GM21367 (cell line): ENCODE measurements at regions not wholly inside any gene's neighbourhood (a gene's known extent, or its start where the extent isn't known, plus 50 kb on each side); places are given as distances from the start of the nearest gene placed in this dataset.

Experiments
- ATAC-seq: cut with Tn5 transposase; IDR thresholded peaks from one replicate; pipeline ENCODE4 v1.9.1; 2021; ENCODE audit not compliant: unreplicated experiment

GRCh38 chr4:151992332-151993154 is 231.7 kb upstream of the GATB start:
- ATAC-seq = no peak

GRCh38 chr4:151991884-151992167 is 231.0 kb upstream of the GATB start:
- ATAC-seq = no peak

DNA sequence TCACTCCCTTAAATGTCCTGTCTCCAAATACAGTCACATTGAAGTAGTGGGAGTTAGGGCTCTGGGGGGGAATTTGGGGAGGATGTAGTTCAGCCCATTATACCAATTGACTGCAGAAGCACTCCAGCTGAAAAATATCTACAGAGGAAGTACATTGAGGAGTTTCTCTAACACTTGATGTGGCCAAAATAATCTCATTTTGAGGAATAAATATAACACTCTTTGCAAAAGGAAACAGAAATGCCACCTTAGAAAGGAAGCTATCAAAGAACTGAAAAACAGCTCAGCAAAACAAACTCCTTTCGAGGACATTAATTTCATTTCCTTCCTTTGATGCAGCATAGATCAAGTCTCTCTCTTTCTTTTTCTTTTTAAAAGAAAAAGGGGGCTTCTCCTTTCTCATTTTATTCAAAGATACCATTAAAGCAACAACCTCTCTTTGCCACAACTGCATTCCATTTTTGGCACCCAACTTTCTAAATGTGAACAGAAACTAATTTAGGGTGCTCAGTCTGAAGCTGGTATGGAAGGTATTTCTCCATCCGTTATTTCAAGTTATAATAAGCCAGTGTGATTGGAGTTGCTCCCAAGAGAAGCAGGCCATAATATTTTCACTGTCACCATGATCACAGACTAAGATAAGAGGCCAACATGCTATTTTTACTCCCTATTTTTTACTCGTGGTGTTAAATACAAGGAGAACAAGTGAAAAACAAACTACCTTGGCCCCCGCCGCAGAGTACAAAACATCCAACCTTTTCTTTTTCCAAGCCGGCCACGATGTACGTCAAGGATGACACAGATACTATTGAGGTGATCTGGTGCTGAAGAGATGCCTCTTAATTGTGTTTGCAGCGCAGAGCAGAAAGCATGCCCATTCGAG is 230.4 kb upstream of the GATB start:
- ATAC-seq = no peak

- no peak for ATAC-seq
Measured at GRCh38 chr4:151990201-151990600, 229.4 kb upstream of the GATB start.

DNA sequence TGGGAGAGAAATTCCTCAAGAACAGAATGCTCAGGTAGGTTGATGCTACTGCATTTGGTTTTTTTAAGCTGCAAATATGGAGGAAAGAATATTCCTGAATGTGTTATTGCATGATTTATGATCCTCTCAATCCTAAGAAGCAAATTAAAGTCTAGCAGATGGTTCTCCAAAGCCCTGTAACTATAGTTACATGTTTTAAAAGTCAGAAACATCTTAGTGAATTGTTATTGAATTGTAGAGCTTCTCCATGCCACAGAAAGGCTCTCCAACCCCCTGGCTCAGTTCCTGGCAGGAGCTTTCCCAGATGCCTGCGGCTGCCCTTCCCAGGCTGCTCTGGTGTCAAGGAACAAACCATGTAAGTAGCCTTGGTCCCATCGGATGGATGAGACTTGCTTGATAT is 227.8 kb upstream of the GATB start:
- ATAC-seq = no peak

- ATAC-seq = no peak
Measured at GRCh38 chr4:151987606-151988005, 226.8 kb upstream of the GATB start.

- no peak for ATAC-seq
Measured at GRCh38 chr4:151983854-151984253, 223.0 kb upstream of the GATB start.

DNA sequence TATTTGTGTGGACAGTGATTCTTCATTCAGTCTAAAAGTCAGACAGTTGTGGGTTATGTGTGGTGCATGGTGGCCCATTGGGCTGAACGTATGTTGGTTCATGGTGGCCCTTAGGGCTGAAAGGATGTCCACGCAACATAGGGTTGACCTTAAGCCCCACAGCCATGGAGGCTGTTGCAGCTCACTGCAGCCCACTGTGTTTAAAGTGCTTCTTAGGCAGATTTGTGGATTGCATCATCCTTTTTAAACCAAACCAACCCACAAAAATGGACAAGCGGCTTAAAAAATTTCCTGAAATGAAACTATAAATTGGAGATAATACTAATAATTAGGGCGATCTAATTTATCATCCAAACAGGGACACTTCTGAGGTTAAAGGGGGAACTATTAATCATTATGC is 219.0 kb upstream of the GATB start:
- ATAC-seq = no peak

DNA sequence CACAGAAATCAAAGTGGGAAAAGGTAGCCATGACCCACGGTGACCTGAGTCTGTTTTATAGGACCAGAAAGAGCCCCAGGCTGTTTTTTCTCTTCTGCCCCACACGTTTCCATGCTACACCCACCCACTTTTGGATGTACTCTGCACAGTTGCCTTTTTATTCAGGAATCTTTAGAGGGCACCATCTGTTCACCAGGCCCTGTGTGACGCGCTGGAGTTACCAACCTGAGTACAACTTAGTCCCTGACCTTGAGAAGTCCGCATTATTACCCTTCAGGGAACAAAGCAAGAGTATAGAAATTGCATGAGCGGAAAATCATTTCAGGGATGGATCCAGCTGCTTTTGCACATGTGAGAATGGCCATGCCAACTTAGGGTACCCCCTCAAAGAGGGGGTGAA is 207.8 kb upstream of the GATB start:
- ATAC-seq = no peak

GRCh38 chr4:151967074-151967473 is 206.3 kb upstream of the GATB start:
- ATAC-seq = no peak

GRCh38 chr4:151962138-151962823 is 201.5 kb upstream of the GATB start:
- ATAC-seq = no peak

GRCh38 chr4:151961456-151961855 is 200.6 kb upstream of the GATB start:
- no peak for ATAC-seq

GRCh38 chr4:151960449-151961230 is 199.8 kb upstream of the GATB start:
- no peak for ATAC-seq

- no peak for ATAC-seq
Measured at GRCh38 chr4:151957153-151957552, 196.3 kb upstream of the GATB start.

DNA sequence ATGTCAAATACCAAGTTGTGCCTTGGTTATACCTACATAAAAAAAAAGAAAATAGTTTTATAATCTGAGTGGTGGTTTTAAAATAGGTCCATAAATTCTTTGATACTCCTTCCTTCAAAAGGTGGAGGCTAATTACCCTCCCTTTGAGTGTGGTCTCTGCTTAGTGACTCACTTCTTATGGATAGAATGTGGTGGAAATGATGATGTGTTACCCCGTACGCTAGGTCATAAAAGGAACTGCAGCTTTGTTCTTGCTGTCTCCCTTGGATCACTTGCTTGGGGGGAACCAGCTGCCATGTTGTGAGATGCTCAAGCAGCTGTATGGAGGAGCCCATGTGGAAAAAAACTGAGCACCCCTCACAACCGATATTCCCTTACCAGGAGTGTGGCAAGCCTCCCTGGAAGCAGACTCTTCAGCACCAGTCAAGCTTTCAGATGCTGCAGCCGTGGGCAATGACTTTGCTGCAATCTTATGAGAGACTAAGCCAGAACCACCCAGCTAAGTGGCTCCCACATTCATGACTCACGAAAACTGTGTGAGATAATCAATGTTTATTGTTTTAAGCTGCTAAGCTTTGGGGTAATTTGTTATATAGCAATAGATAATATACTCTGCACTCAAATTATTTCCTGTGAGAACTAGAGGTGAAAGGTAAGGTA is 195.0 kb upstream of the GATB start:
- ATAC-seq = no peak

- ATAC-seq = no peak
Measured at GRCh38 chr4:151953795-151954372, 193.1 kb upstream of the GATB start.

DNA sequence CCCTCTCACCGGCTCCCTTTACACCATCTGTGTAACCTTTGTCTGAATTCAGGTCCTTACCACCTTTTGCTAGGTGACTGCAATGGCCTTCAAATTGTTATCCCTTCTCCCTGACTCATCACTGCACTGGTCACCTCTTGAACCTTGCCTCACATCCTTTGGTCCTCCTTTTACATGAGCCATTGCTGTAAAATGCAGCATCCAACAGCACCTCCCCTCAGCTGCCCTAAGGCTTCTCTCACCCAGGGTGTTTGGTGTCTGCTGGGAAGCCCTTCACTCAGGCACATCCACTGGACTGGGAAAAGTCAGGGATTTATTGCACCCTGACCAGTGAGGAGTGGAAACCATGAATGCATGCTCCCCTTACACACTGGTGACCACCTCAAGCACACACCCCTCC is 192.5 kb upstream of the GATB start:
- ATAC-seq = no peak

GRCh38 chr4:151952711-151953254 is 192.0 kb upstream of the GATB start:
- ATAC-seq = no peak

- ATAC-seq = no peak
Measured at GRCh38 chr4:151952137-151952536, 191.3 kb upstream of the GATB start.

DNA sequence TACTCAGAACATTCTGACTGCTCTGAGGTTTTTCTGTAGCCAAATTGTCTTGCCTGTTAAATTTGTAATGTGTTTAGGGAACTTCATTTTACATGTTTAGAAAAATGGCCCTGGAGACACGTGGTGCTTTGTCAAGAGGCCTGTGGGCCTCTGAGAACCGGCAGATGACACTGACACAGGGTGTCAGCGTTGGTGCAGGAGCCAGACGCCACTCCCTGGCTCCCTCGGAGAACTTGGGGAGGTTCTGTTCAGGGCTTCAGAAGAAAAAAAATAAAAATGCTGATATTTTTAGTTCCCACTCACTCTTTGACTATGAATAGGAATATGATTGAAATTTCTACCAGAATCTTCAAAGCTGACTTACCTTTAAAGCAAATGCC is 190.9 kb upstream of the GATB start:
- no peak for ATAC-seq
